NCI-H2227 (cell line): ENCODE measurements at regions not wholly inside any gene's neighbourhood (a gene's known extent, or its start where the extent isn't known, plus 50 kb on each side); places are given as distances from the start of the nearest gene placed in this dataset.
"Not testable (repeated sequence)": the region's sequence is repeated elsewhere in the genome, so short reads cannot be mapped to it uniquely, and the experiment has no call there.

Experiments
- DNase-seq: peaks from one replicate; lab custom pipeline; 2025; ENCODE audit not compliant: unreplicated experiment; lab: John Stamatoyannopoulos, UW

DNA sequence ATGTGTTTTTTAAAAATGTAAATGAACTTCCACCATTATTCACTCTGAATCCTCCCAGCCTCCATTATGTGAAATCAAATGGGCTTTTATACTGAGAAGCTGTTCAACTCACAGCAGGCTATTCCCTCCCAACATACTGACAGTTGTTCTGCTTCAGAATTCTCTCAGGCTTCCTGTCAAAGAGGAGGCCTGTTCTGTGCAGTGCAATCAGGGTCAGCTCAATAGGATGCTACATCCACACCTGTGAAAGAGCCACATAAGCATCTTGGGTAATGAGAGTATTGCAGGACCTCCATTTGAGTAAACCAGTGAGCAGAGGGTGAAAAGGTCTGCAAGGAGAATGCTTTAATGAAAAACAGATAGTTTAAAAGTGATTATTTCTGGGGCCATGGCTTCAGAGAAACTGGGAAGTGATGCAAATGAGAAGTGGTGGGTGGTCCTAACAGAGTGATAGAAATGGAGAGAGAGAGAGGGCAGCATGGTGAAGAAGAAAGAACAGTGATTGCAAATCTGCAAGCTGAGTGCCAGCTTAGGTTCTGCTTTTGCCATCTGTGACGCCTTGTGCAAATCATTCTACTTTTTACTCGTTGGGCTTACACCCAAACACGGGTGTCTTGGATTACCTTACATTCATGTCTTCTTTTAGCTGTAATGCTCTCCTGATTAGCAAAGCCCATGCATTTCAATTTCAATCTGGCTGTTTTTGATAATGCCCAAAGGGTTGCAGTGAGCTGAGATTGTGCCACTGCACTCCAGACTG, 202.5 kb upstream of the NMUR2 start:
- no peak for DNase-seq

DNA sequence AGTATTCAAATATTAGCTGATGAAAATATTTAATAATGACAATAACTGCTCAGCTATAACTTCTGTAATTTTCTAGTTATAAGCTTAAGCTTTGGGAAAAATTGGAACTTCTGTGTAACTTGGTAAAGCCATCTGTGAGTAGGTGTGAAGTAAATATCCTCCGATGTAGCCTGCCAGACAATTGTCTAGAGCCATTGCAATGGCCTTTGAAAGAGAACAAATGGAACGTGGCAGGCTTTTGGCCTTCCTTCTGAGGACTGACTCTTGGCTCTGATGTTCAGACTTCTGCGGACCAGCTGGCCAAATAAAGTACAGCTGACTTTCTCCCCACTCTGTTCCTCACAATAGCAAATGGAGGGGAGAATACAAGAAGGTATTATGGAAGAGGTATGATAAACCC, 203.4 kb upstream of the NMUR2 start:
- DNase-seq, result no peak

DNA sequence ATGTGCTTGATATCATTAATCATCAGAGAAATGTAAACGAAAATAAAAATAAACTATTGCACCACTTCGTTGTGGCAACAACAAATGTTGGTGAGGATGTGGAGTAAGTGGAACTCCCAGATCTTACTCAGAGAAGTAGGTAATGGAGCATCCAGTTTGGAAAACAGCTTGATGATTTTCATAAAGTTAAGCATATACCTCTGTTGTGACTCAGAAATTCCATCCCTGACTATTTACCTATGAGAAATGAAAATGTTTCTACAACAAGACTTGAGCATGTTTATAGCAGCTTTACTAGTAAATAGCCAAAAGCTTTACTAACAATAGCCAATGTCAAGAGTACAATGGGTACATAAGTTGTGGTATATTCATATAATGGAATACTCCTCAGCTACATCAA, 214.7 kb upstream of the NMUR2 start:
- no peak for DNase-seq

DNA sequence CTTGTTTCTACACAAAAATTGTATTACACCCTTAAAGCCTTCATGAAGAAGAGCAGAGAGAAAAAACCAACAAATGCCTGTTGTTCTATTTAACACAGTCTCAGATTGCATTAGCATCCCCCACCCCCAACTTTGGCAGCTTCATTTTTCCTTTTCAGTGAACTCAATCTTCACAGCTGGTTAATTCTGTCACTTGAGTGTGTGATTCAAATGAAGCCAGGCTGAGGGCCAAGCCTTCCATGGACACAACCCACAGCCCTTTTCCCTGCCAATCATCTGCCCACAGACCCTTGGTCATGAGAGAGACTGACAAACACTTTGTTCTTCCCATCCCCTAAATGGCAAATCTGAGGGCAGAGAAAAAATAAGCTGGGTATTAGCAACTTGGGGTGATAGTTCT, 217.5 kb upstream of the NMUR2 start:
- no peak for DNase-seq

DNA sequence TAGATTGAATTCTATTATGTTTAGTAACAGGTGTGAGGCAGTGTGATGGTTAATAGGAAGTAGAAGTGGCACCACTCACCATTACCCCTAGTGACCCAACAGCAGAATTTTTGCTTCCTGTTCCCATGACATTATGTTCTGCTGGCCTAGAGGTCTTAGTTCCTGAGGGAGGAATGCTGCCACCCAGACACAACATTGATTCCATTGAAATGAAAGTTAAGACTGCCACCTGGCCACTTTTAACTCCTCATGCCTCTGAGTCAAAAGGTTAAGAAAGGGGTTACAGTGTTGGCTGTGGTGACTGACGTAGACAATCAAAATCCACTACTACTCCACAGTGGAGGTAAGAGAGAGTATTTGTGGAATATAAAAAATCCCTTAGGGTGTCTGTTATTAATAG, 218.9 kb upstream of the NMUR2 start:
- DNase-seq, result no peak

DNA sequence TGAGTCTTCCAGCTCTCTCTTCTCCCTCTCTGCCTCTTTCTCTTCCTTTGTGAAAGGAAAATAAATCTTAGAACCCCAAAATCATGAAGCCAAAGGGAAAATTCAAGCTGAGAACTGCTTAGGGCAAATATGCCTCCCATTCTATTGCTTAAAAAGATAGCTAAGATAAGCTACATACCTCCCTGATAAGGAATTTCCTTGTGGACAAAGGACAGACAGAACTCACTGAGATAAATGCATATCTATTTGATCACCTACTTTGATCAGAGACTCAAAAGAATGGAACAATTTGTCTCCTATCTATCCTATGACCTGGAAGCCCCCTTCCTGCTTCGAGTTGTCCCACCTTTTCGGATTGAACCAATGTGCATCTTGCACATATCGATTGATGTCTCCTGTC, 220.6 kb upstream of the NMUR2 start:
- no peak for DNase-seq

DNA sequence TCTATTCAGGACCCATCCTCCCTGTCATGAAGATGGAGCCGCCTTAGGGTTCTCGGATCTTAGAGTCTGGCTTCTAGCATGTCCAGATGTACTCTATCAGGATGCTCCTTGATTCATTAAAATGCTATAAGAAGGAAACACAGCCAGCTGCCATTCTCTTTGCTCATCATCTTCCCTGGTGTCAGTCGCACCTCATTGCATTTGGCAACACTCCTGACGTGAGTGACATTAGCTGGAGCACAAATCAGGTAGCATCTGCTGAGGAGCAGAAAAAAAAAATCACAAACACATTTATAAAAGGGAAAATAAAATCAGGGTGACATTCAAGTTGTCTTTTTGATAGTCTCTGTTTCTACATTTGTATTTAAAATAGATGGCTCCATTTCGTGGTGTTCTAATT, 226.1 kb upstream of the NMUR2 start:
- no peak for DNase-seq

DNA sequence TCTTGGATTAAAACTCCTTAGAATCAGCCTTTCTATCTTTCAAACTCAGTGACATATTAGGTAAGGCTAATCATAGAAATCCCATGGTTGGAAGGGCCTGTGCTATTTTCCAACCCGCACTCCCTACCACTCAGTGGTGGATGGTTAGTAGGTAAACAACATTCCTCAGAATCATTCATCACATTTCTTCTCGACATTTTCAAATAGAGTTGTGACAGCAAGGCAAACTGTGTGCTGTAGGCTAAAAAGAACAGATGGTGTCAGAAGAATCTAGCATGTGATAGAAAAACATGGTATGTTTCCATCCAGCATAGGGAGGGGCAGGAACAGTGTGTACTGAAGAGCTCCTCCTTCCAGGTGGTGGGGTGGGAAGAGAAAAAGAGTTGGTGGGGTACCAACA, 227.3 kb upstream of the NMUR2 start:
- no peak for DNase-seq

DNA sequence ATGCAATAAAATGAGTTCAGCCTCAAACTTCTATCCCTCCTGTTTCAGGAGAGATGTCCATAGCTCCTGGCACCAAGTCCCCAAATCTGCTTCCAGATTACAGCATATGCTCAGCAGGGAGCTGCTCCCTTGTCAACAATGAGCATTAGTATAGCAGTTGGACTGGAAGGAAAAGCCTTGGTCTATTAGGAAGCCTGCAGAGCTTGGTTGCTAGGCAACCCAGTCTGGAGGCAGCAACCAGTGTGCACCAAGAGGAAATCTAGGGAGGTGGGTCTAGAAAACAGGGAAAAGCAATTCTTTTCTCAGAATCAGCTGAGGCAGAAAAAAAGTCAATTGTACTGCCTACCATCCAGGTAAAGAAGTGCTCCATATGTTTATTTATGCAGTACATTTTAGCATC, 229.5 kb upstream of the NMUR2 start:
- peak; percentile 83 for DNase-seq

DNA sequence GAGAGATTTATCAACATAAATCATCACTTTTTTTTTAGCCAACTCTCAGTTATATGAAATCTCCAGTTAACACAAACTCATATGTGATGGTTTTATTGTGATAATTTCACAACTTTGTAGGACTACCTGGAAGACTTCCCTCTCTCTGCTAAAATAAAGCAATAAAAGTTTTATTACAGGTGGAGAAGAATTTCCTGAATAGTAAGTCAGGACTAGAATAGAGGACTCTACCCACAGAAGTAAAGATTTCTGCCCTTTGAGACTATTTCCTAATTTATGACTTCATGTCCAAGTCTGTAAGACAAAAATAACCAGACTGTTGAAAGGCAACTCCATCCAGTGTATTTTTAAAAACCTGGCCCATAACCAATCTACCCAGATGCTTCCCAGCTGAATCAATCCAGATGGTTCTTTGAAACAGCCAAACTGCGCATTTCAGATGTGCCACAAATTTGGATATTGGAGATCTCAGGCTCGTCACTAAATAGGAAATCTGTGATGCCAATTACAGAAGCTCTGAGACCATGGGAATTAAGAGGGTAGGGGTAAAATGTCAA, 234.0 kb upstream of the NMUR2 start:
- DNase-seq, result no peak

DNA sequence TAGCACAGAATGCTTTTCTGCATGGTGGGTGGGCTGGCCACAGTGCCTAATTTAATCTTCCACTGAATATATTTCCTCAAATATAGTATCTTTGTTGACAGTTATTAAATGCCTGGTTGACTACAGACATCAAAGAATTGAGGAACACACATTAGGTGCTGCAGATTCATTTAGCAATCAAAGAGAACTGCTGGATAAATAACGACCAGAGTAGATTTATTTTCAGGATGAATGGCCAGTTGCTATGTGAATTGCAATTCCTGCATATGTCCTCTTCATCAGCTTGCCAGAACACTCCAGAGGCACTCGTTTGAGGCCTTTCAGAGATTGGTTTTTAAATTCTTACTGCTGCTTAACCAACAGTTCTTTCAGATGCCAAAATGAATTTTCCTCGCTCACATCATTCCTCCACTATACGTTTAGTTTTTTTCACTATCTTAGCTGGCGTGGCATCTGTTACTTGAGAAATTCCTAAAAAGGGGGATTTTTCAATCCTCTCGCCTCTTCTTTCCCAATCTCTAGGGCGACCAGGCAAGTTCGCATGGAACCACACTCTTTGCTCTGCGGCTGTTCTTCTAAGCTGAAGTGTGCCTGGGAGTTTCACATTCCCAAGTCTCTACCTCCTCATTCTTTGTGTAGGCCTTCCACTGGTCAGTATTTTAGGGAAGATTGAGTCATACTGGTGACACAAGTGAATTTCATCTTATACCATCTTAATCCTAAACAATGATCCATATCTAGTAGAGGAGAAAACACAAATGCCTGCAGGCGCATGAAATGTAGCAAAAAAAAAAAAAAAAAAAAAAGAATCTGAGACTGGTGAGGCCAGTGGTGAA, 237.1 kb upstream of the NMUR2 start:
- no peak for DNase-seq

DNA sequence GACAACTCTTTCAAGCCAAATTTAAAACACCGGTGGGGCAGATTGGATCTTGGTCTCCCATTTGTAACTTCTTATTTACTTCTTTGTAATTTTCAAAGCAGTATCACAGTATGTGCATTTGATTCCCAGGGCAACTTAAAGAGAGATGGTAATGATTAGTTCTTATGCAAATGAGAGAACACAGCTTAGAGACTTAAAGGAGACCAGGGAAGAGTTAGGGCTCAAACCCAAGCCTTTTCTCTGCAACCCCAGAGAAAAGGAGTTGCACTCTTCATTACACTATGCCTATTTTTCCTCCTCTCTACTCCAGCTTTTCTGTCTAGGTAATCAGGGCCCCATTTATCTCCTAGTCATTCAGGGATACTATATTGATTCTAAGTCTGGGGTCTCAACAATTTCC, 237.8 kb upstream of the NMUR2 start:
- no peak for DNase-seq

DNA sequence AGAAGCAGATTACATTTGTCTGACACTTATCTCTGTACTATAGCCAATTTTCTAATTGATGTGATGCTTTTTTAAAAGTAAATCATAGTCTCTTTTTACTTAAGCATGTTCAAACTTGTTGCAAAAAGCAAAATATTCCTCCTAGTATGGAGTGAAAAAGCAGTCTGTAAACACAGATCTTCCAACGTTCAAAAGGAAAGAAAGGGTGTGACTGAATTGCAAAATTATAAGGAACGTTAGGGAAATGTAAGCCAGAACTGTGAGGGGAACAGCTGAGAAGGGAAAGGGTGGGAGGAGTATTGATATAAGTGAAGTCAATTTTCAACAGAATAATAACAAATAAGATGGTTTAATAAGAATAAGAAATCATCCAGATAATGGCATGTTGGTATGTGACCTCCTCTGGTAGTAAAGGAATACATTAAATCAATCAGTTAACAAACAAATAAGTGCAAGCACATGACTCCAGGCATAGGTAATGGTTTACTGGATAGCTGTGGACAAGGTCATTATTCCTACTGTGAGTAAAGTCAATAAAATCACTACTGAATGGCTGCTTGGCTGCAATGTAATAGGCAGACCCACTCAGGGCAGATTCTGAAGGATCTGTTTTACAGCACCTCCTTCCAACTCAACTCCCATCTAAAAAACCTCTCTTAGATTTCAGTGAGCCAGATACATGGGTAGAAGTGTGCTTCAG, 239.1 kb upstream of the NMUR2 start:
- DNase-seq, result peak; percentile 49

DNA sequence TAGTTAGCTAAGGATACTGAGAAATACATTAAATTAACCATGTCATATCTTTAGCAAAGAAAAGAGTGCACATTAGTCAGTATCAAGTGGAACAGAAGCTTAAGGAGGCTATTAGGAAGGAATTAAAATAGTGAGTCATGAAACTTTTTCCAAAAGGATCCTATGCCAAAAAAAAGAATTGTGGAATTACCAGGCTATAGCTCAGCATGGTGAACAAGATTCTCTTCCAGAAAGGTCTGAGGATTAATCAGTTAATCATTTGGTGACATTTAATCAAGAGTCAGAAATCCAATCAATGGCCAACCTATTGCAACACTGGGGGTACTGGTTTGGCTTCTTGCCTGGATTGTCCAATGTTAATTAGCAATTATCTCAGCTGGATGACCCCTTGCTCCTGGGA, 244.5 kb upstream of the NMUR2 start:
- DNase-seq, result no peak

DNA sequence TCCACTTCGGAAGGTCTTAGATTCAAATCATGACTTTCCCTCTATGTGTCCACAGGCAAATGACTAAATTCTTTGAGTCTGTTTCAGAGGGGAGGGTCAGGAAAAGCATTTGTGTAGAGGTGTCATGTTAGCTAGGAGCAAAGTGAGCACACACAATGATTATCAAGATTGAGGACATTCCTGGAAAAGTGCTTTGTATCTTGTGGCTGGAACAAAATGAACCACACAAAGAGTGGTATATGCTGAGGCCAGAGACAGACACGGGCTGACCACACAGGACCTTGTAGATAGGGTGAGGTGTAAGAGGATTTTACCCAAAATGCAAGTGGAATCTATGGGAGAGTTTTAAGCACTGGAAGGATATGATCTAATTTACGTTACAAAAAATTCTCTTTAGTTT, 245.3 kb upstream of the NMUR2 start:
- DNase-seq, result no peak

DNA sequence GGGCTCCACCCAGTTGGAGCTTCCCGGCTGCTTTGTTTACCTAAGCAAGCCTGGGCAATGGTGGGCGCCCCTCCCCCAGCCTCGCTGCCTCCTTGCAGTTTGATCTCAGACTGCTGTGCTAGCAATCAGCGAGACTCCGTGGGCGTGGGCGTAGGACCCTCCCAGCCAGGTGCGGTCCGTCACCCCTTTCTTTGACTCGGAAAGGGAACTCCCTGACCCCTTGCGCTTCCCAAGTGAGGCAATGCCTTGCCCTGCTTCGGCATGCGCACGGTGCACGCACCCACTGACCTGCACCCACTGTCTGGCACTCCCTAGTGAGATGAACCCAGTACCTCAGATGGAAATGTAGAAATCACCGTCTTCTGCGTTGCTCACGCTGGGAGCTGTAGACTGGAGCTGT, 254.4 kb upstream of the NMUR2 start:
- DNase-seq, result not testable (repeated sequence)

DNA sequence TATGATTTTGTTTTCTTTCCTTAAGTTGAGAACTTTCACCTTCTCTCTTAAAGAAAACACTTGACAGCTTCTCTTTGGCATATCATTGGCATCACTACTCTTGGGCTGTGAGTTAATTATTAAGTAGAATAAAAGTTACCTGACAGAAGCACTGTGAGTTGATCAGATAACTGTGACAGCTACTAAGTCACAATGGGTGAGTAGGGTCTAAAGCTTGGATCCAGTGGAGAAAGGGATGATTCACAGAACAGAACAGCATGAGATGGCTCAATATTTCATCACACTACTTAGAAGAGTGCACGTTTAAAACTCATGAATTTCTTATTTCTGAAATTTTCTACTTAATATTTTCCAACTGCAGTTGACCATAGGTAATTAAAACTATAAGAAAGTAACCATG, 268.5 kb upstream of the NMUR2 start:
- no peak for DNase-seq

DNA sequence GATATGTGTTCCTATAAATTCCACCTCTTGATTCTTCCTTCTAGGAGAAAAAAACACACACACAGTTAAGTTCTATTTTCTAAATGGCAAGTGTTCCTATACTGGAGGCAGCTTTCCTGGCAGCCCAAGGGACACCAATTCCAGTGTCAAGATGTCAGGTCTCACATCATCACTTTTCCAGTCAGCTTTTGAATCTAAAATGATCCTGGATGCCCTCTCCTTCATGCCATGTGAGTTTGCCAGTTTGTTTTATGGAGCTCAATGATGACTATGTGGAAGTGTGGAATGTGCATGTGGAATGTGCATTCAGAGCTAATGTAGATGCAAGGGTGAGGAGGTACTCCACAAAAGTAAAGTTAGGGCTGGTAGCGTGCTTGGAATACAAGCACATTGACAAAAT, 269.3 kb upstream of the NMUR2 start:
- DNase-seq, result no peak

DNA sequence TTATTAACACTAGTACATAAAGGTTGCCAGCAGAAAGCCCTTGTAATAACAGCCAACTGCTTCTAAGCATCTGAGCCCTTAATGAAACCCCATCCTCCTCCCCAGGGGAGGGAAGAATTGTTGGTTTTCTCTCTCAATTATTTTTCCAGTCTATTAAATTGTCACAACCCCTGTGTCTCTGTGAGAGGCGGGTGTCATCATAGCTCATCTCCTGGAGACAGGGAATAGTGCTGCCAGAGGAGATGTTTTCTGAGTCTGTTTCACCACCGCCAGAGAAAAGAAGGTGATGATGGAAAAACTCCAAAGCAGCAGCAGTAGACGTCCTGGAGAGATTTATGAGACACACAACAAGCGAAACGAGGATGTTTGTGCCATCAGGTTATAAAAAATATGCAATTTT, 271.1 kb upstream of the NMUR2 start:
- peak; percentile 79 for DNase-seq

DNA sequence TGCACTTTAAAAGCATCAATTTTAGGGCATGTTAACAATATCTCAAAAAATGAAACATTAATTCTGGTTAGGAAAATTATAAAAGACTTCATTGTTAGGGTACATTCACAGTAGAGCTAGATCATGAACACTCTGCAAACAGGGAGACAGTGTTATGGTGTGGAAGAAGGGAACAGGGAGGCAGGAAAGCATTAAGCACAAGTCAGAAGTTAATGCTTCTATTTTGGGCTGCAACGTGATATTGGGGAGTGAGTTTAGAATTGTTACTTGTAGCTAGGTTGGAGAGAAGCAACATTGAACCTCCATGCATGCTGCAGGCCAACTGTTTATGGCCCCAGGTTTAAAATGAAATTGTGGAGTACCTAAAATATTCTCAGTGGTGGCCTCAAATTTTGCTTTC, 278.1 kb upstream of the NMUR2 start:
- DNase-seq, result no peak

DNA sequence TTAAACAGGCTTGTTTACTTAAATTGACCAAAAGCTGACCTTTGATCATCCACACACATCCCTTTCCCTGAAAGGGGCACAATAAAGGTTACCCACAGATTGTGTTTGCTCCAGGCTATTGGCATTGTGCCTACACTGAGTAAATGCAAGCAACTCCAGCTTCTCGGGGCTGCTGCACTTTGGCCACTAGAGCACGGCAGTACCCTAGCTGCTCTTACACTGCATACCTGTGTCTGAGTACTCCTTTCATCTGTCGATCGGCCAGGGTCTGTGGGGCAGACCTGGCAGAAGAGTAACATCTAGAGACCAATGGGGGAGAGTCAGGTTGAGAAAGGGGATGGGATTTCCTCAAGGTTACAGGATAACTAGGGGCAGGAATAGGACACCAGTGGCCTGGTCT, 281.9 kb upstream of the NMUR2 start:
- no peak for DNase-seq
